Fibroblast of lung (primary cell): ENCODE measurements at regions not wholly inside any gene's neighbourhood (a gene's known extent, or its start where the extent isn't known, plus 50 kb on each side); places are given as distances from the start of the nearest gene placed in this dataset.

Source experiments
- DNase-seq, 2 donors: peaks; one replicate each; pipeline versions ENCODE4 v3.0.0 to v3.0.0-alpha.2; 2010; ENCODE audit warnings: low read depth in 2 of 2
- H2AFZ ChIP-seq: 2 replicates; pipeline ENCODE4 v1.5.1; 2012; ENCODE audit warnings: low read length, control low read depth, inconsistent platforms
- H3K27ac ChIP-seq: 2 replicates; pipeline ENCODE4 v1.5.1; 2011; ENCODE audit warnings: low read length, control low read depth; ENCODE audit not compliant: insufficient read depth
- H3K27me3 ChIP-seq: 2 replicates; pipeline ENCODE4 v1.5.1; 2011; ENCODE audit warnings: mild to moderate bottlenecking, low read length; ENCODE audit not compliant: control insufficient read depth, insufficient read depth
- H3K36me3 ChIP-seq: 2 replicates; pipeline ENCODE4 v1.5.1; 2011; ENCODE audit warnings: low read length; ENCODE audit not compliant: control insufficient read depth, insufficient read depth
- H3K4me1 ChIP-seq: 2 replicates; pipeline ENCODE4 v1.5.1; 2011; ENCODE audit warnings: low read length; ENCODE audit not compliant: control insufficient read depth, insufficient read depth; ENCODE audit errors: extremely low read depth
- H3K4me2 ChIP-seq: 2 replicates; pipeline ENCODE4 v1.5.1; 2011; ENCODE audit warnings: low read length, control low read depth; ENCODE audit not compliant: insufficient read depth; ENCODE audit errors: extremely low read depth
- H3K4me3 ChIP-seq, 4 experiments: fragments of 200-600 bp in 1 of 4; sonication (generic) in 1 of 4; replicated peaks in 1 of 4; 2 replicates each; pipeline ENCODE4 v1.5.1; 2011 to 2016; ENCODE audit warnings: low read length in 4 of 4, low read depth in 3 of 4, mild to moderate bottlenecking in 3 of 4, control low read depth in 2 of 4, inconsistent platforms in 1 of 4, mixed read lengths in 1 of 4; ENCODE audit not compliant: insufficient read depth in 1 of 4; ENCODE audit errors: control extremely low read depth in 1 of 4
- H3K79me2 ChIP-seq: 2 replicates; pipeline ENCODE4 v1.5.1; 2012; ENCODE audit warnings: mild to moderate bottlenecking, low read length, inconsistent platforms; ENCODE audit not compliant: control insufficient read depth, insufficient read depth
- H3K9ac ChIP-seq: 2 replicates; pipeline ENCODE4 v1.5.1; 2011; ENCODE audit warnings: mild to moderate bottlenecking, low read length, control low read depth; ENCODE audit not compliant: insufficient read depth
- H3K9me3 ChIP-seq: 2 replicates; pipeline ENCODE4 v1.5.1; 2012; ENCODE audit warnings: low read depth, low read length; ENCODE audit not compliant: control insufficient read depth, insufficient read depth
- H4K20me1 ChIP-seq: 2 replicates; pipeline ENCODE4 v1.5.1; 2011; ENCODE audit warnings: low read length; ENCODE audit not compliant: control insufficient read depth, insufficient read depth; ENCODE audit errors: extremely low read depth
- EZH2 ChIP-seq: IDR thresholded peaks from 2 replicates; pipeline ENCODE4 v1.5.1; 2012; ENCODE audit warnings: low read length, control low read depth, mild to moderate bottlenecking; ENCODE audit errors: missing control alignments
- TF ChIP-seq, protein P1 (sequence below), 2 donors: IDR thresholded peaks in 1 of 2; conservative IDR thresholded peaks in 1 of 2; 1 replicate in 1 of 2; 2 replicates in 1 of 2; pipeline ENCODE4 v1.5.1; 2011 to 2012; ENCODE audit warnings: low read length in 2 of 2, control low read depth in 1 of 2, inconsistent platforms in 1 of 2, low read depth in 1 of 2, mild to moderate bottlenecking in 1 of 2

GRCh38 chr4:52195869-52196268, 144.8 kb downstream of the SPATA18 start:
- no peaks in the 10 kb centered on the region for H3K4me1 ChIP-seq
- H2AFZ ChIP-seq, result no peak overlapping the region
- TF ChIP-seq, protein P1, sequence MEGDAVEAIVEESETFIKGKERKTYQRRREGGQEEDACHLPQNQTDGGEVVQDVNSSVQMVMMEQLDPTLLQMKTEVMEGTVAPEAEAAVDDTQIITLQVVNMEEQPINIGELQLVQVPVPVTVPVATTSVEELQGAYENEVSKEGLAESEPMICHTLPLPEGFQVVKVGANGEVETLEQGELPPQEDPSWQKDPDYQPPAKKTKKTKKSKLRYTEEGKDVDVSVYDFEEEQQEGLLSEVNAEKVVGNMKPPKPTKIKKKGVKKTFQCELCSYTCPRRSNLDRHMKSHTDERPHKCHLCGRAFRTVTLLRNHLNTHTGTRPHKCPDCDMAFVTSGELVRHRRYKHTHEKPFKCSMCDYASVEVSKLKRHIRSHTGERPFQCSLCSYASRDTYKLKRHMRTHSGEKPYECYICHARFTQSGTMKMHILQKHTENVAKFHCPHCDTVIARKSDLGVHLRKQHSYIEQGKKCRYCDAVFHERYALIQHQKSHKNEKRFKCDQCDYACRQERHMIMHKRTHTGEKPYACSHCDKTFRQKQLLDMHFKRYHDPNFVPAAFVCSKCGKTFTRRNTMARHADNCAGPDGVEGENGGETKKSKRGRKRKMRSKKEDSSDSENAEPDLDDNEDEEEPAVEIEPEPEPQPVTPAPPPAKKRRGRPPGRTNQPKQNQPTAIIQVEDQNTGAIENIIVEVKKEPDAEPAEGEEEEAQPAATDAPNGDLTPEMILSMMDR (conservative IDR thresholded peaks at IDR 0.05 in 1 of 2, IDR thresholded peaks at IDR 0.05 in 1 of 2; ENCODE audit: low read depth in 1 of 2, low read length in 2 of 2), result no peak
- TF ChIP-seq EZH2, result no peak
- no peaks in the 10 kb centered on the region for H3K9me3 ChIP-seq
- H3K36me3 ChIP-seq, result no peaks in the 10 kb centered on the region
- H3K9ac ChIP-seq, result no peak overlapping the region
- no peak overlapping the region for H3K4me3 ChIP-seq
- no peak overlapping the region for H3K4me2 ChIP-seq
- DNase-seq, result no peak
- no peak overlapping the region for H3K27ac ChIP-seq
- H3K27me3 ChIP-seq, result no peaks in the 10 kb centered on the region
- H3K79me2 ChIP-seq, result no peaks in the 10 kb centered on the region
- H4K20me1 ChIP-seq, result no peaks in the 10 kb centered on the region

DNA sequence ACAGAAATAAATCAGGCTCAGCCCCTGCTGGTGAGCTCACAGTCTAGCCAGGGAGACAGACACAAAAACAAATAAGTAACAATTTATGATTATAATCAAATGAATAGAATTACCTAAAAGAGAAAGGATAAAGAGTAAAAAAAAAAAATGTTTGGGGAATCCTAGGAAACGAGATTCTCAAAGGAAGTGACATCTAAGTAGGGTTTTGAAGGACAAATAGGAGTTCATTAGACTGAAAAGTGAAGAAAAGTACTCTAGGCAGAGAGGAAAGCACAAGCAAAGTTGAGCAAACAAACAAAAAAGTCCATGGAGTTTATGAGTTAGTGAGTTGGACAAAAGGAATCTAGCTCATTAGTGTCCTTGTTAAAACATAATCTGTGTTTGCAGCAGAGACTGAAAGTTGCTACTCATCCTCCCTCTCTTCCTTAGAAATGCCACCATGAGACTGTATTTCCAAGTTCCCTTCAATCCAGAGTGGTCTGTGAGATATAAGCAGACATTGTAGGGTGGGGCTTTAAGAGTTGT, 145.6 kb downstream of the SPATA18 start:
- H3K4me2 ChIP-seq, result no peak overlapping the region
- no peak overlapping the region for H3K4me3 ChIP-seq
- H3K36me3 ChIP-seq, result no peaks in the 10 kb centered on the region
- H3K27ac ChIP-seq, result no peak overlapping the region
- H2AFZ ChIP-seq, result no peak overlapping the region
- no peaks in the 10 kb centered on the region for H3K4me1 ChIP-seq
- H3K79me2 ChIP-seq, result no peaks in the 10 kb centered on the region
- no peaks in the 10 kb centered on the region for H4K20me1 ChIP-seq
- DNase-seq, result no peak
- TF ChIP-seq, protein P1 (conservative IDR thresholded peaks at IDR 0.05 in 1 of 2, IDR thresholded peaks at IDR 0.05 in 1 of 2; ENCODE audit: low read depth in 1 of 2, low read length in 2 of 2), result no peak
- no peak for TF ChIP-seq EZH2
- no peaks in the 10 kb centered on the region for H3K27me3 ChIP-seq
- no peak overlapping the region for H3K9ac ChIP-seq
- no peaks in the 10 kb centered on the region for H3K9me3 ChIP-seq

GRCh38 chr4:52197306-52197705, 146.2 kb downstream of the SPATA18 start:
- H4K20me1 ChIP-seq, result no peaks in the 10 kb centered on the region
- no peak overlapping the region for H3K4me2 ChIP-seq
- H3K27me3 ChIP-seq, result no peaks in the 10 kb centered on the region
- no peak overlapping the region for H3K4me3 ChIP-seq
- TF ChIP-seq, protein P1 (conservative IDR thresholded peaks at IDR 0.05 in 1 of 2, IDR thresholded peaks at IDR 0.05 in 1 of 2; ENCODE audit: low read depth in 1 of 2, low read length in 2 of 2), result no peak
- TF ChIP-seq EZH2, result no peak
- H3K27ac ChIP-seq, result no peak overlapping the region
- no peak for DNase-seq
- no peaks in the 10 kb centered on the region for H3K79me2 ChIP-seq
- H3K9ac ChIP-seq, result no peak overlapping the region
- H3K9me3 ChIP-seq, result no peaks in the 10 kb centered on the region
- no peaks in the 10 kb centered on the region for H3K36me3 ChIP-seq
- H3K4me1 ChIP-seq, result no peaks in the 10 kb centered on the region
- no peak overlapping the region for H2AFZ ChIP-seq
